Keratinocyte (primary cell): ENCODE measurements at regions not wholly inside any gene's neighbourhood (a gene's known extent, or its start where the extent isn't known, plus 50 kb on each side); places are given as distances from the start of the nearest gene placed in this dataset.

Experiments
- EZH2 ChIP-seq: IDR thresholded peaks from one replicate; pipeline ENCODE4 v1.6.1; 2012; ENCODE audit warnings: inconsistent platforms, mild to moderate bottlenecking, low read length, moderate library complexity
- TF ChIP-seq, protein P1 (sequence below), 3 experiments: IDR thresholded peaks in 1 of 3; conservative IDR thresholded peaks in 1 of 3; optimal IDR thresholded peaks in 1 of 3; 2 replicates in 2 of 3; 3 replicates in 1 of 3; pipeline versions ENCODE3 to v1.5.1; 2011; ENCODE audit warnings: low read length in 3 of 3, mild to moderate bottlenecking in 3 of 3, moderate library complexity in 2 of 3, control low read depth in 1 of 3, inconsistent platforms in 1 of 3; ENCODE audit not compliant: insufficient read depth in 2 of 3; ENCODE audit errors: extremely low read depth in 1 of 3

DNA sequence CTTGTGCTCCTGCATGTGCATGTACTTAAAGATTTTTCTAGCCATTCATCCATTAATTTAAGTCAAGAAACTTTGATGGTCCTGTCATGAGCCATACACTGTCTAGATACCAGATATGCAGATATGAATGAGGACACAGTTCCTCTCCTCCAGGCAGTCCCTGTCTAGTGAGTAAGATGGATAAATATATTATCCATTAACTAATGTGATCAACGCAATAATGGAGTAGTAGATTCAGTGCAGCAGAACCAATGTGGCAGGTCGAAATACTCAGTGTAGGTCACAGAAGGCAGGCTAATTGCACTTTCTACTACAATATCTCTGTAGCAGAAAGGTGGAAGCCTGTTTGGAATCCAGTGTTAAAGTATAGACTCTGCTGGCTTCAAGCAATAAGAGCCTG, 112.5 kb downstream of the PCDH7 start:
- TF ChIP-seq, protein P1, sequence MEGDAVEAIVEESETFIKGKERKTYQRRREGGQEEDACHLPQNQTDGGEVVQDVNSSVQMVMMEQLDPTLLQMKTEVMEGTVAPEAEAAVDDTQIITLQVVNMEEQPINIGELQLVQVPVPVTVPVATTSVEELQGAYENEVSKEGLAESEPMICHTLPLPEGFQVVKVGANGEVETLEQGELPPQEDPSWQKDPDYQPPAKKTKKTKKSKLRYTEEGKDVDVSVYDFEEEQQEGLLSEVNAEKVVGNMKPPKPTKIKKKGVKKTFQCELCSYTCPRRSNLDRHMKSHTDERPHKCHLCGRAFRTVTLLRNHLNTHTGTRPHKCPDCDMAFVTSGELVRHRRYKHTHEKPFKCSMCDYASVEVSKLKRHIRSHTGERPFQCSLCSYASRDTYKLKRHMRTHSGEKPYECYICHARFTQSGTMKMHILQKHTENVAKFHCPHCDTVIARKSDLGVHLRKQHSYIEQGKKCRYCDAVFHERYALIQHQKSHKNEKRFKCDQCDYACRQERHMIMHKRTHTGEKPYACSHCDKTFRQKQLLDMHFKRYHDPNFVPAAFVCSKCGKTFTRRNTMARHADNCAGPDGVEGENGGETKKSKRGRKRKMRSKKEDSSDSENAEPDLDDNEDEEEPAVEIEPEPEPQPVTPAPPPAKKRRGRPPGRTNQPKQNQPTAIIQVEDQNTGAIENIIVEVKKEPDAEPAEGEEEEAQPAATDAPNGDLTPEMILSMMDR (optimal IDR thresholded peaks at IDR 0.05 in 1 of 3, IDR thresholded peaks at IDR 0.05 in 1 of 3, conservative IDR thresholded peaks at IDR 0.05 in 1 of 3; ENCODE audit: extremely low read depth in 1 of 3, insufficient read depth in 2 of 3, low read length in 3 of 3): no peak
- no peak for TF ChIP-seq EZH2
